ENCODE measurements at regions not wholly inside any gene's neighbourhood (a gene's known extent, or its start where the extent isn't known, plus 50 kb on each side); places are given as distances from the start of the nearest gene placed in this dataset.

- TF ChIP-seq IRF2 (CRISPR knock-in tag; IDR thresholded peaks at IDR 0.05; ENCODE audit: borderline replicate concordance, low read depth), result no peak
- no peak for TF ChIP-seq ZNF121 (CRISPR knock-in tag; IDR thresholded peaks at IDR 0.05)
- no peak for TF ChIP-seq ARID4B (CRISPR knock-in tag; IDR thresholded peaks at IDR 0.05; ENCODE audit: borderline replicate concordance)
- TF ChIP-seq AR (CRISPR knock-in tag; IDR thresholded peaks at IDR 0.05), result no peak
- TF ChIP-seq, protein P1, sequence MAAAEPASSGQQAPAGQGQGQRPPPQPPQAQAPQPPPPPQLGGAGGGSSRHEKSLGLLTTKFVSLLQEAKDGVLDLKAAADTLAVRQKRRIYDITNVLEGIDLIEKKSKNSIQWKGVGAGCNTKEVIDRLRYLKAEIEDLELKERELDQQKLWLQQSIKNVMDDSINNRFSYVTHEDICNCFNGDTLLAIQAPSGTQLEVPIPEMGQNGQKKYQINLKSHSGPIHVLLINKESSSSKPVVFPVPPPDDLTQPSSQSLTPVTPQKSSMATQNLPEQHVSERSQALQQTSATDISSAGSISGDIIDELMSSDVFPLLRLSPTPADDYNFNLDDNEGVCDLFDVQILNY (CRISPR knock-in tag; IDR thresholded peaks at IDR 0.05), result no peak
- no peak for TF ChIP-seq IRF1 (CRISPR knock-in tag; IDR thresholded peaks at IDR 0.05)
- TF ChIP-seq ZBTB21 (CRISPR knock-in tag; IDR thresholded peaks at IDR 0.05; ENCODE audit: borderline replicate concordance), result no peak
- TF ChIP-seq, protein P2, sequence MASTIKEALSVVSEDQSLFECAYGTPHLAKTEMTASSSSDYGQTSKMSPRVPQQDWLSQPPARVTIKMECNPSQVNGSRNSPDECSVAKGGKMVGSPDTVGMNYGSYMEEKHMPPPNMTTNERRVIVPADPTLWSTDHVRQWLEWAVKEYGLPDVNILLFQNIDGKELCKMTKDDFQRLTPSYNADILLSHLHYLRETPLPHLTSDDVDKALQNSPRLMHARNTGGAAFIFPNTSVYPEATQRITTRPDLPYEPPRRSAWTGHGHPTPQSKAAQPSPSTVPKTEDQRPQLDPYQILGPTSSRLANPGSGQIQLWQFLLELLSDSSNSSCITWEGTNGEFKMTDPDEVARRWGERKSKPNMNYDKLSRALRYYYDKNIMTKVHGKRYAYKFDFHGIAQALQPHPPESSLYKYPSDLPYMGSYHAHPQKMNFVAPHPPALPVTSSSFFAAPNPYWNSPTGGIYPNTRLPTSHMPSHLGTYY (CRISPR knock-in tag; IDR thresholded peaks at IDR 0.05), result no peak
- no peak for TF ChIP-seq ZBTB43 (CRISPR knock-in tag; IDR thresholded peaks at IDR 0.05)
- no peak for TF ChIP-seq SMAD4 (CRISPR knock-in tag; IDR thresholded peaks at IDR 0.05)
- no peak for TF ChIP-seq ATF2 (CRISPR knock-in tag; IDR thresholded peaks at IDR 0.05; ENCODE audit: borderline replicate concordance, low read depth)
These were observed 109.6 kb downstream of the KCNJ2 start (continued) for GRCh38 chr17:70278844-70279462.

GRCh38 chr17:70286391-70286790, 117.1 kb downstream of the KCNJ2 start:
- ChIA-PET POLR2A (no interaction called here), CTCF (no interaction called here)
- H3K4me1 Mint-ChIP-seq, result peaks cover 5% of the 10 kb centered on the region; the same call in 1 of the 2 replicates
- DNase-seq (ENCODE audit: low spot score) (no peak), ATAC-seq (no peak)
- peaks cover 18% of the 10 kb centered on the region for H3K36me3 Mint-ChIP-seq
- TF ChIP-seq ATF2 (CRISPR knock-in tag; IDR thresholded peaks at IDR 0.05; ENCODE audit: borderline replicate concordance, low read depth), result no peak
- no peak for TF ChIP-seq RORB (CRISPR knock-in tag; IDR thresholded peaks at IDR 0.05)
- peaks cover 41% of the 10 kb centered on the region for H3K9me3 Mint-ChIP-seq
- no peak overlapping the region for H3K4me3 Mint-ChIP-seq
- no peaks in the 10 kb centered on the region; the same call in 1 of the 2 replicates for H3K27me3 Mint-ChIP-seq (ENCODE audit: low read depth)
- no peak overlapping the region for H3K27ac Mint-ChIP-seq
